Neural progenitor cell (in vitro differentiated cells): ENCODE measurements at regions not wholly inside any gene's neighbourhood (a gene's known extent, or its start where the extent isn't known, plus 50 kb on each side); places are given as distances from the start of the nearest gene placed in this dataset.

ENCODE experiments used
- CTCF ChIP-seq: fragments of 200-600 bp; sonication (generic); IDR thresholded peaks from 2 replicates; pipeline ENCODE4 v1.5.1; 2017; ENCODE audit warnings: antibody characterized with exemption, mild to moderate bottlenecking
- EZH2 ChIP-seq: fragments of 200-600 bp; sonication (generic); IDR thresholded peaks from 2 replicates; pipeline ENCODE4 v1.6.1; 2017; ENCODE audit warnings: antibody characterized with exemption, mild to moderate bottlenecking, moderate library complexity
- EZH2phosphoT487 ChIP-seq: fragments of 200-600 bp; sonication (generic); IDR thresholded peaks from 2 replicates; pipeline ENCODE4 v1.6.1; 2017; ENCODE audit warnings: antibody characterized with exemption

GRCh38 chr6:151701911-151702562 lies 105.4 kb upstream of the ESR1 start:
- TF ChIP-seq CTCF (no peak), EZH2 (no peak), EZH2phosphoT487 (no peak)
